ENCODE measurements at regions not wholly inside any gene's neighbourhood (a gene's known extent, or its start where the extent isn't known, plus 50 kb on each side); places are given as distances from the start of the nearest gene placed in this dataset.
"Not testable (repeated sequence)": the region's sequence is repeated elsewhere in the genome, so short reads cannot be mapped to it uniquely, and the experiment has no call there.

DNA sequence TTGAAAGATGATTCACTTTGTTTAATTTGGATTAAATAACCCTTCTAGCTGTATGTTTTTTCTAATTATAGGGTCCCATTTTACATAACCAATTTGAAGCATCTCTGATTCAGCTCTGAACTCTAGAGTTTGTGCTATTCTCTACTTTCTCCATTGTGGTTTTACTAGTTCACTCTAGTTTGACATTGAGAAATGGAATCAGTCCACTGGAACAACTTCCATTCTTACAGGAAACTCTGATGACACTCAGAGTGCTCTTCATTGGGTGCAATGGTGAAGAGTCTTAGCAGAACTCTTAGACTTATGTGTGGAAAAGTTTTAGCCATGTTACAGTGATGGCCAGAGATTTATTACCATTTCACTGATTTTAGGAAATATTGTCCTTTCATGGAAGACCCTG, 140.7 kb downstream of the DYRK2 start:
- POLR2A ChIA-PET: no interaction called here
- Mint-ChIP-seq H3K27me3 (ENCODE audit: insufficient read depth, unreplicated experiment) (no peaks in the 10 kb centered on the region), H3K4me3 (ENCODE audit: unreplicated experiment) (no peak overlapping the region), H3K4me1 (ENCODE audit: insufficient read depth, unreplicated experiment) (peaks cover 5% of the 10 kb centered on the region), H3K27ac (ENCODE audit: low read depth, unreplicated experiment) (no peak overlapping the region), H3K9me3 (ENCODE audit: unreplicated experiment) (no peaks in the 10 kb centered on the region), H3K36me3 (ENCODE audit: insufficient read depth, unreplicated experiment) (no peaks in the 10 kb centered on the region)
- no peak for DNase-seq (ENCODE audit: unreplicated experiment)
- TF ChIP-seq, protein P1, sequence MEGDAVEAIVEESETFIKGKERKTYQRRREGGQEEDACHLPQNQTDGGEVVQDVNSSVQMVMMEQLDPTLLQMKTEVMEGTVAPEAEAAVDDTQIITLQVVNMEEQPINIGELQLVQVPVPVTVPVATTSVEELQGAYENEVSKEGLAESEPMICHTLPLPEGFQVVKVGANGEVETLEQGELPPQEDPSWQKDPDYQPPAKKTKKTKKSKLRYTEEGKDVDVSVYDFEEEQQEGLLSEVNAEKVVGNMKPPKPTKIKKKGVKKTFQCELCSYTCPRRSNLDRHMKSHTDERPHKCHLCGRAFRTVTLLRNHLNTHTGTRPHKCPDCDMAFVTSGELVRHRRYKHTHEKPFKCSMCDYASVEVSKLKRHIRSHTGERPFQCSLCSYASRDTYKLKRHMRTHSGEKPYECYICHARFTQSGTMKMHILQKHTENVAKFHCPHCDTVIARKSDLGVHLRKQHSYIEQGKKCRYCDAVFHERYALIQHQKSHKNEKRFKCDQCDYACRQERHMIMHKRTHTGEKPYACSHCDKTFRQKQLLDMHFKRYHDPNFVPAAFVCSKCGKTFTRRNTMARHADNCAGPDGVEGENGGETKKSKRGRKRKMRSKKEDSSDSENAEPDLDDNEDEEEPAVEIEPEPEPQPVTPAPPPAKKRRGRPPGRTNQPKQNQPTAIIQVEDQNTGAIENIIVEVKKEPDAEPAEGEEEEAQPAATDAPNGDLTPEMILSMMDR (IDR thresholded peaks at IDR 0.05; ENCODE audit: unreplicated experiment): no peak
- intact Hi-C loops (cut with micrococcal nuclease): no loop called here
- BruUV-seq (replicated peaks): no TSS peak
- CTCF ChIA-PET: interaction anchor here (1.1 kb wide), 2 partner anchors 214 to 394 kb away, joined by 3 to 4 read pairs; no protein-coding TSS in a partner anchor

DNA sequence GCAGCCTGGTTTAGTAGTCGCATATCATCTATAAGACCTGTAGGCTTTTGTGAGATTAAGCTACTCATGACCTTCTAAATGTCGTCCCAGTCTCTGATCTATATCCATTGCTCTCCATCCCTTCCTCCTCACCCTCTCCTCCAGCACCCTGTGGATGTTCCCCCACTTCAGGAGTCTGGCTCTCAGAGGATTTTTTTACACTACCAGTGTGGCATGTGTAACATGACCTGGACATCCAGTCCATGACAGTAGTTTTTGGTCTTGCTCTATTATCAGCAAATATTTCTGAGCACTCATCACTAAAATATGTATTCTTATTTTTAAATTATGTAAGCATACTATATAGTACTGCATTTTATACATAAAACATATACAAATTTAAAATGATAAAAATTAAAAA, 142.1 kb downstream of the DYRK2 start:
- Mint-ChIP-seq H3K36me3 (ENCODE audit: insufficient read depth, unreplicated experiment) (no peaks in the 10 kb centered on the region), H3K27ac (ENCODE audit: low read depth, unreplicated experiment) (no peak overlapping the region), H3K27me3 (ENCODE audit: insufficient read depth, unreplicated experiment) (no peaks in the 10 kb centered on the region), H3K4me3 (ENCODE audit: unreplicated experiment) (no peak overlapping the region), H3K9me3 (ENCODE audit: unreplicated experiment) (no peaks in the 10 kb centered on the region), H3K4me1 (ENCODE audit: insufficient read depth, unreplicated experiment) (peaks cover 5% of the 10 kb centered on the region)
- CTCF ChIA-PET: no interaction called here
- DNase-seq (ENCODE audit: unreplicated experiment): no peak
- intact Hi-C loops (cut with micrococcal nuclease): no loop called here
- POLR2A ChIA-PET: interaction anchor here (1.2 kb wide), 1 partner anchor 12 kb away, joined by 3 read pairs; no protein-coding TSS in a partner anchor
- TF ChIP-seq, protein P1 (IDR thresholded peaks at IDR 0.05; ENCODE audit: unreplicated experiment): no peak
- no TSS peak for BruUV-seq (replicated peaks)

DNA sequence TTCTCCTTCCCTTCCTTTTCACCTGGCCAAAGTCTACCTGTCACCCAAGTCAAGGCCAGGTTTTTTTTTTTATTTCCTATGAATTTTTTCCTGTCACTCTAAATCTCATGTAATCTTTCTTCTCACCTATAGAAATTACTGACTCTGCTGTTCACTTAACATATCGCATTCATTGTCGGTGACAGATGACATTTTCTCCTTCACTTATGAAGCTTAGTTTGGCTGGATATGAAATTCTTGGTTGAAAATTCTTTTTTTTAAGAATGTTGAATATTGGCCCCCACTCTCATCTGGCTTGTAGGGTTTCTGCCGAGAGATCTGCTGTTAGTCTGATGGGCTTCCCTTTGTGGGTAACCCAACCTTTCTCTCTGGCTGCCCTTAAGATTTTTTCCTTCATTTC, 142.8 kb downstream of the DYRK2 start:
- BruUV-seq (replicated peaks); CTCF ChIA-PET; H3K9me3 Mint-ChIP-seq (ENCODE audit: unreplicated experiment); H3K36me3 Mint-ChIP-seq (ENCODE audit: insufficient read depth, unreplicated experiment); POLR2A ChIA-PET; DNase-seq (ENCODE audit: unreplicated experiment); H3K4me1 Mint-ChIP-seq (ENCODE audit: insufficient read depth, unreplicated experiment); H3K4me3 Mint-ChIP-seq (ENCODE audit: unreplicated experiment); H3K27me3 Mint-ChIP-seq (ENCODE audit: insufficient read depth, unreplicated experiment); intact Hi-C loops (cut with micrococcal nuclease); H3K27ac Mint-ChIP-seq (ENCODE audit: low read depth, unreplicated experiment): not testable (repeated sequence)

DNA sequence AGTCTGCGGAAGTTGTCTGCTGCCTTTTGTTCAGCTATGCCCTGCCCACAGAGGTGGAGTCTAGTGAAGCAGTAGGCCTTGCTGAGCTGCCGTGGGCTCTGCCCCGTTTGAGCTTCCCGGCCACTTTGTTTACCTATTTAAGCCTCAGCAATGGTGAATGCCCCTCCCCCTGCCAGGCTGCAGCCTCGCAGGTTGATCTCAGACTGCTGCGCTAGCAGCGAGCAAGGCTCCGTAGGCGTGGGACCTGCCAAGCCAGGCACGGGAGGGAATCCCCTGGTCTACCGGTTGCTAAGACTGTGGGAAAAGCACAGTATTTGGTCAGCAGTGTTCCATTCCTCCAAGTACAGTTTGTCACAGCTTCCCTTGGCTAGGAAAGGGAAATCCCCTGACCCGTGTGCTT, 143.6 kb downstream of the DYRK2 start:
- Mint-ChIP-seq H3K27me3 (ENCODE audit: insufficient read depth, unreplicated experiment) (no peaks in the 10 kb centered on the region), H3K9me3 (ENCODE audit: unreplicated experiment) (no peaks in the 10 kb centered on the region), H3K36me3 (ENCODE audit: insufficient read depth, unreplicated experiment) (no peaks in the 10 kb centered on the region), H3K27ac (ENCODE audit: low read depth, unreplicated experiment) (no peak overlapping the region), H3K4me3 (ENCODE audit: unreplicated experiment) (no peak overlapping the region), H3K4me1 (ENCODE audit: insufficient read depth, unreplicated experiment) (peaks cover 5% of the 10 kb centered on the region)
- no TSS peak for BruUV-seq (replicated peaks)
- no peak for DNase-seq (ENCODE audit: unreplicated experiment)
- CTCF ChIA-PET: interaction anchor here (0.5 kb wide), 1 partner anchor 77 kb away, joined by 4 read pairs; no protein-coding TSS in a partner anchor
- intact Hi-C loops (cut with micrococcal nuclease): no loop called here
- POLR2A ChIA-PET: no interaction called here
- TF ChIP-seq, protein P1 (IDR thresholded peaks at IDR 0.05; ENCODE audit: unreplicated experiment): no peak

DNA sequence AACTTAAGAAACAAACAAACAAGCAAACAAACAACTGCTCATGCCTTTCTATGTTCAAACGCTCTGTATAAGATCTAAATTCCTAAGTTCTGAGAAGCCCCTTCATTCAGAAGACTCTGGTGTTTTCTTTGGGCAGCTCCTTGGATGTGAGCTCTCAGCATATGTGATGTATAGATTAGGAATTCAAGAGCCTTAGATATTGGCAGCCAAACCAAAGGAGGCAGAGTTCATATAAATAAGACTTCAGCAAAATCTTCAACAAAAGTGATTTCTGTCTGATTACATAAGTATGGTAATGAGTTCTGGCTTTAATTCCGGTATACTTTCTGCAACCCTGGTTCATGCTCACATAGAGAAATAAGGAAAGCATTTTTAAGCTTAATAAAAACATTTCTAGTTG, 145.6 kb downstream of the DYRK2 start:
- POLR2A ChIA-PET: no interaction called here
- intact Hi-C loops (cut with micrococcal nuclease): no loop called here
- Mint-ChIP-seq H3K4me1 (ENCODE audit: insufficient read depth, unreplicated experiment) (peaks cover 5% of the 10 kb centered on the region), H3K4me3 (ENCODE audit: unreplicated experiment) (no peak overlapping the region), H3K27me3 (ENCODE audit: insufficient read depth, unreplicated experiment) (no peaks in the 10 kb centered on the region), H3K36me3 (ENCODE audit: insufficient read depth, unreplicated experiment) (no peaks in the 10 kb centered on the region), H3K9me3 (ENCODE audit: unreplicated experiment) (no peaks in the 10 kb centered on the region), H3K27ac (ENCODE audit: low read depth, unreplicated experiment) (no peak overlapping the region)
- BruUV-seq (replicated peaks): no TSS peak
- CTCF ChIA-PET: no interaction called here
- DNase-seq (ENCODE audit: unreplicated experiment): no peak
- TF ChIP-seq, protein P1 (IDR thresholded peaks at IDR 0.05; ENCODE audit: unreplicated experiment): no peak
